ENCODE measurements at regions not wholly inside any gene's neighbourhood (a gene's known extent, or its start where the extent isn't known, plus 50 kb on each side); places are given as distances from the start of the nearest gene placed in this dataset.

GRCh38 chr12:25384893-25385248 lies 134.1 kb upstream of the KRAS start:
- Histone ChIP-seq H3K4me1 (ENCODE audit: control insufficient read depth in 2 of 2, insufficient read depth in 2 of 2, low read length in 2 of 2) (peaks cover 38 to 52% of the 10 kb centered on the region in 2 donors), H3K4me3 (ENCODE audit: low read length in 2 of 2) (peak overlapping the region; percentile 86 to 87), H3K9me3 (ENCODE audit: control insufficient read depth in 2 of 2, low read length in 2 of 2) (no peaks in the 10 kb centered on the region), H3K36me3 (ENCODE audit: control insufficient read depth in 2 of 2, insufficient read depth in 2 of 2, low read length in 2 of 2) (no peaks in the 10 kb centered on the region), H3K27me3 (ENCODE audit: control insufficient read depth in 2 of 2, insufficient read depth in 2 of 2, low read length in 2 of 2) (no peaks in the 10 kb centered on the region), H3K9ac (ENCODE audit: low read depth in 1 of 2, low read length in 2 of 2) (peak overlapping the region; percentile 97 to 98), H3K27ac (ENCODE audit: low read depth in 2 of 2, low read length in 2 of 2) (peak overlapping the region; percentile 99 to 100)

- H3K36me3 ChIP-seq (ENCODE audit: control insufficient read depth in 2 of 2, insufficient read depth in 2 of 2, low read length in 2 of 2): no peaks in the 10 kb centered on the region
- H3K4me3 ChIP-seq (ENCODE audit: low read length in 2 of 2): peak overlapping the region; percentile 86 to 87
- H3K27me3 ChIP-seq (ENCODE audit: control insufficient read depth in 2 of 2, insufficient read depth in 2 of 2, low read length in 2 of 2): no peaks in the 10 kb centered on the region
- peak overlapping the region; percentile 99 to 100 for H3K27ac ChIP-seq (ENCODE audit: low read depth in 2 of 2, low read length in 2 of 2)
- H3K4me1 ChIP-seq (ENCODE audit: control insufficient read depth in 2 of 2, insufficient read depth in 2 of 2, low read length in 2 of 2): peaks cover 38 to 52% of the 10 kb centered on the region in 2 donors
- peak overlapping the region; percentile 97 to 98 for H3K9ac ChIP-seq (ENCODE audit: low read depth in 1 of 2, low read length in 2 of 2)
- no peaks in the 10 kb centered on the region for H3K9me3 ChIP-seq (ENCODE audit: control insufficient read depth in 2 of 2, low read length in 2 of 2)
Measured at GRCh38 chr12:25384038-25384892, 133.5 kb upstream of the KRAS start.

- Histone ChIP-seq H3K4me3 (ENCODE audit: low read length in 2 of 2) (peak overlapping the region in 1 of 2 donors; percentile 23), H3K27me3 (ENCODE audit: control insufficient read depth in 2 of 2, insufficient read depth in 2 of 2, low read length in 2 of 2) (no peaks in the 10 kb centered on the region), H3K4me1 (ENCODE audit: control insufficient read depth in 2 of 2, insufficient read depth in 2 of 2, low read length in 2 of 2) (peaks cover 35 to 41% of the 10 kb centered on the region in 2 donors), H3K9me3 (ENCODE audit: control insufficient read depth in 2 of 2, low read length in 2 of 2) (no peaks in the 10 kb centered on the region), H3K9ac (ENCODE audit: low read depth in 1 of 2, low read length in 2 of 2) (peak overlapping the region in 1 of 2 donors; percentile 38), H3K36me3 (ENCODE audit: control insufficient read depth in 2 of 2, insufficient read depth in 2 of 2, low read length in 2 of 2) (no peaks in the 10 kb centered on the region), H3K27ac (ENCODE audit: low read depth in 2 of 2, low read length in 2 of 2) (peak overlapping the region; percentile 52 to 99)
Measured at GRCh38 chr12:25382311-25383106, 131.8 kb upstream of the KRAS start.

GRCh38 chr12:25377469-25378177 lies 126.9 kb upstream of the KRAS start:
- Histone ChIP-seq H3K4me1 (ENCODE audit: control insufficient read depth in 2 of 2, insufficient read depth in 2 of 2, low read length in 2 of 2) (peaks cover 6 to 12% of the 10 kb centered on the region in 2 donors), H3K9me3 (ENCODE audit: control insufficient read depth in 2 of 2, low read length in 2 of 2) (no peaks in the 10 kb centered on the region), H3K4me3 (ENCODE audit: low read length in 2 of 2) (no peak overlapping the region), H3K27ac (ENCODE audit: low read depth in 2 of 2, low read length in 2 of 2) (no peak overlapping the region), H3K9ac (ENCODE audit: low read depth in 1 of 2, low read length in 2 of 2) (no peak overlapping the region), H3K27me3 (ENCODE audit: control insufficient read depth in 2 of 2, insufficient read depth in 2 of 2, low read length in 2 of 2) (no peaks in the 10 kb centered on the region), H3K36me3 (ENCODE audit: control insufficient read depth in 2 of 2, insufficient read depth in 2 of 2, low read length in 2 of 2) (no peaks in the 10 kb centered on the region)

GRCh38 chr12:25376985-25377384 lies 126.3 kb upstream of the KRAS start:
- Histone ChIP-seq H3K27ac (ENCODE audit: low read depth in 2 of 2, low read length in 2 of 2) (no peak overlapping the region), H3K4me3 (ENCODE audit: low read length in 2 of 2) (no peak overlapping the region)

GRCh38 chr12:25376407-25376806 lies 125.7 kb upstream of the KRAS start:
- peaks cover 0 to 4% of the 10 kb centered on the region in 2 donors for H3K4me1 ChIP-seq (ENCODE audit: control insufficient read depth in 2 of 2, insufficient read depth in 2 of 2, low read length in 2 of 2)
- H3K27ac ChIP-seq (ENCODE audit: low read depth in 2 of 2, low read length in 2 of 2): no peak overlapping the region
- H3K36me3 ChIP-seq (ENCODE audit: control insufficient read depth in 2 of 2, insufficient read depth in 2 of 2, low read length in 2 of 2): no peaks in the 10 kb centered on the region
- H3K27me3 ChIP-seq (ENCODE audit: control insufficient read depth in 2 of 2, insufficient read depth in 2 of 2, low read length in 2 of 2): no peaks in the 10 kb centered on the region
- no peak overlapping the region for H3K4me3 ChIP-seq (ENCODE audit: low read length in 2 of 2)
- H3K9ac ChIP-seq (ENCODE audit: low read depth in 1 of 2, low read length in 2 of 2): no peak overlapping the region
- H3K9me3 ChIP-seq (ENCODE audit: control insufficient read depth in 2 of 2, low read length in 2 of 2): no peaks in the 10 kb centered on the region

More at GRCh38 chr12:25376985-25377384, 126.3 kb upstream of the KRAS start:
- no peaks in the 10 kb centered on the region for H3K36me3 ChIP-seq (ENCODE audit: control insufficient read depth in 2 of 2, insufficient read depth in 2 of 2, low read length in 2 of 2)
- H3K9ac ChIP-seq (ENCODE audit: low read depth in 1 of 2, low read length in 2 of 2): no peak overlapping the region
- no peaks in the 10 kb centered on the region for H3K27me3 ChIP-seq (ENCODE audit: control insufficient read depth in 2 of 2, insufficient read depth in 2 of 2, low read length in 2 of 2)
- H3K4me1 ChIP-seq (ENCODE audit: control insufficient read depth in 2 of 2, insufficient read depth in 2 of 2, low read length in 2 of 2): peaks cover under 1 to 6% of the 10 kb centered on the region in 2 donors
- no peaks in the 10 kb centered on the region for H3K9me3 ChIP-seq (ENCODE audit: control insufficient read depth in 2 of 2, low read length in 2 of 2)

- Histone ChIP-seq H3K9ac (ENCODE audit: low read depth in 1 of 2, low read length in 2 of 2) (no peak overlapping the region), H3K27ac (ENCODE audit: low read depth in 2 of 2, low read length in 2 of 2) (no peak overlapping the region), H3K27me3 (ENCODE audit: control insufficient read depth in 2 of 2, insufficient read depth in 2 of 2, low read length in 2 of 2) (no peaks in the 10 kb centered on the region), H3K9me3 (ENCODE audit: control insufficient read depth in 2 of 2, low read length in 2 of 2) (no peaks in the 10 kb centered on the region), H3K36me3 (ENCODE audit: control insufficient read depth in 2 of 2, insufficient read depth in 2 of 2, low read length in 2 of 2) (no peaks in the 10 kb centered on the region), H3K4me3 (ENCODE audit: low read length in 2 of 2) (no peak overlapping the region), H3K4me1 (ENCODE audit: control insufficient read depth in 2 of 2, insufficient read depth in 2 of 2, low read length in 2 of 2) (peaks cover 0 to 4% of the 10 kb centered on the region in 2 donors)
Measured at GRCh38 chr12:25372969-25373817, 122.5 kb upstream of the KRAS start.

- Histone ChIP-seq H3K9me3 (ENCODE audit: control insufficient read depth in 2 of 2, low read length in 2 of 2) (no peaks in the 10 kb centered on the region), H3K4me3 (ENCODE audit: low read length in 2 of 2) (no peak overlapping the region), H3K27ac (ENCODE audit: low read depth in 2 of 2, low read length in 2 of 2) (no peak overlapping the region), H3K36me3 (ENCODE audit: control insufficient read depth in 2 of 2, insufficient read depth in 2 of 2, low read length in 2 of 2) (no peaks in the 10 kb centered on the region), H3K9ac (ENCODE audit: low read depth in 1 of 2, low read length in 2 of 2) (no peak overlapping the region), H3K4me1 (ENCODE audit: control insufficient read depth in 2 of 2, insufficient read depth in 2 of 2, low read length in 2 of 2) (no peaks in the 10 kb centered on the region), H3K27me3 (ENCODE audit: control insufficient read depth in 2 of 2, insufficient read depth in 2 of 2, low read length in 2 of 2) (no peaks in the 10 kb centered on the region)
Measured at GRCh38 chr12:25372002-25372401, 121.3 kb upstream of the KRAS start.

- Histone ChIP-seq H3K27ac (ENCODE audit: low read depth in 2 of 2, low read length in 2 of 2) (no peak overlapping the region), H3K27me3 (ENCODE audit: control insufficient read depth in 2 of 2, insufficient read depth in 2 of 2, low read length in 2 of 2) (no peaks in the 10 kb centered on the region), H3K9me3 (ENCODE audit: control insufficient read depth in 2 of 2, low read length in 2 of 2) (no peaks in the 10 kb centered on the region), H3K4me3 (ENCODE audit: low read length in 2 of 2) (no peak overlapping the region), H3K36me3 (ENCODE audit: control insufficient read depth in 2 of 2, insufficient read depth in 2 of 2, low read length in 2 of 2) (no peaks in the 10 kb centered on the region), H3K4me1 (ENCODE audit: control insufficient read depth in 2 of 2, insufficient read depth in 2 of 2, low read length in 2 of 2) (no peaks in the 10 kb centered on the region), H3K9ac (ENCODE audit: low read depth in 1 of 2, low read length in 2 of 2) (no peak overlapping the region)
Measured at GRCh38 chr12:25368557-25368956, 117.8 kb upstream of the KRAS start.

Data from mucosa of rectum (tissue), 2 donors.